WTC11 (cell line): ENCODE measurements at regions not wholly inside any gene's neighbourhood (a gene's known extent, or its start where the extent isn't known, plus 50 kb on each side); places are given as distances from the start of the nearest gene placed in this dataset.

Experiments used
- ATAC-seq: fragments of 200-7000 bp; cut with Tn5 transposase; 2 replicates; pipeline ENCODE4 v1.10.0; 2021; ENCODE audit warnings: mild to moderate bottlenecking, moderate library complexity
- CTCF ChIA-PET: fragments of 300-600 bp; sonication (Branson Sonifier 250); formaldehyde crosslinking; loops from one replicate; lab custom pipeline; 2021; ENCODE audit warnings: antibody characterized with exemption; lab: Charles Lee
- POLR2A ChIA-PET: fragments of 350-600 bp; sonication (Branson Sonifier 250); formaldehyde crosslinking; loops from one replicate; lab custom pipeline; 2021; ENCODE audit warnings: antibody characterized with exemption; lab: Charles Lee
- DNase-seq: peaks from one replicate; pipeline ENCODE4 v3.0.0; 2021; ENCODE audit warnings: low spot score
- H3K27ac Mint-ChIP-seq: 2 replicates; pipeline ENCODE4 v1.8.0; 2021; ENCODE audit warnings: mixed read lengths
- H3K27me3 Mint-ChIP-seq: 2 replicates; pipeline ENCODE4 v1.8.0; 2021; ENCODE audit warnings: low read depth, mild to moderate bottlenecking, moderate library complexity, mixed read lengths
- H3K36me3 Mint-ChIP-seq: 2 replicates; pipeline ENCODE4 v1.8.0; 2021; ENCODE audit warnings: mixed read lengths
- H3K4me1 Mint-ChIP-seq: 2 replicates; pipeline ENCODE4 v1.8.0; 2022; ENCODE audit warnings: mixed read lengths
- H3K4me3 Mint-ChIP-seq: 2 replicates; pipeline ENCODE4 v1.8.0; 2021; ENCODE audit warnings: mild to moderate bottlenecking, moderate library complexity, mixed read lengths
- H3K9me3 Mint-ChIP-seq: 2 replicates; pipeline ENCODE4 v1.8.0; 2021; ENCODE audit warnings: mixed read lengths
- CREB1 ChIP-seq: sonication (generic); formaldehyde crosslinking; IDR thresholded peaks from 2 replicates; pipeline ENCODE4 v1.8.0; 2023; ENCODE audit warnings: mild to moderate bottlenecking, missing genetic modification reagents
- FOXJ3 ChIP-seq: sonication (generic); formaldehyde crosslinking; IDR thresholded peaks from 2 replicates; pipeline ENCODE4 v1.9.0; 2021; ENCODE audit warnings: missing genetic modification reagents, mild to moderate bottlenecking, borderline replicate concordance
- FOXK1 ChIP-seq: sonication (generic); formaldehyde crosslinking; IDR thresholded peaks from 2 replicates; pipeline ENCODE4 v1.8.0; 2022; ENCODE audit warnings: mild to moderate bottlenecking, moderate library complexity, missing genetic modification reagents
- IRF2 ChIP-seq: sonication (generic); formaldehyde crosslinking; IDR thresholded peaks from 2 replicates; pipeline ENCODE4 v1.8.0; 2022; ENCODE audit warnings: low read depth, missing genetic modification reagents, borderline replicate concordance
- NFATC4 ChIP-seq: fragments of 250-450 bp; sonication (Bioruptor Pico); IDR thresholded peaks from 2 replicates; pipeline ENCODE4 v1.9.0; 2021; ENCODE audit warnings: mild to moderate bottlenecking
- SOX15 ChIP-seq: fragments of 250-450 bp; sonication (Bioruptor Pico); IDR thresholded peaks from 2 replicates; pipeline ENCODE4 v1.9.0; 2021; ENCODE audit warnings: mild to moderate bottlenecking
- TEAD4 ChIP-seq: sonication (generic); formaldehyde crosslinking; IDR thresholded peaks from 2 replicates; pipeline ENCODE4 v1.8.0; 2022; ENCODE audit warnings: mild to moderate bottlenecking, missing genetic modification reagents
- ZNF138 ChIP-seq: sonication (generic); formaldehyde crosslinking; conservative IDR thresholded peaks from 2 replicates; pipeline ENCODE4 v1.8.1; 2022; ENCODE audit warnings: mild to moderate bottlenecking, moderate library complexity, missing genetic modification reagents
- ZNF396 ChIP-seq: fragments of 250-450 bp; sonication (Bioruptor Pico); IDR thresholded peaks from 2 replicates; pipeline ENCODE4 v1.8.0; 2021; ENCODE audit warnings: mild to moderate bottlenecking, moderate library complexity, borderline replicate concordance
- ZNF671 ChIP-seq: fragments of 250-450 bp; sonication (Bioruptor Pico); IDR thresholded peaks from 2 replicates; pipeline ENCODE4 v1.8.0; 2021; ENCODE audit warnings: mild to moderate bottlenecking
- TF ChIP-seq, protein P1 (sequence below): sonication (generic); formaldehyde crosslinking; IDR thresholded peaks from 2 replicates; pipeline ENCODE4 v1.8.1; 2022; ENCODE audit warnings: low read depth, mild to moderate bottlenecking, moderate library complexity, missing genetic modification reagents, borderline replicate concordance
- TF ChIP-seq, protein P2 (sequence below): fragments of 250-450 bp; sonication (Bioruptor Pico); IDR thresholded peaks from 2 replicates; pipeline ENCODE4 v1.9.0; 2021; ENCODE audit warnings: moderate library complexity, mild to moderate bottlenecking, inconsistent platforms, borderline replicate concordance
- TF ChIP-seq, protein P3 (sequence below): fragments of 250-450 bp; sonication (Bioruptor Pico); IDR thresholded peaks from 2 replicates; pipeline ENCODE4 v1.9.0; 2021; ENCODE audit warnings: mild to moderate bottlenecking
- TF ChIP-seq, protein P4 (sequence below): fragments of 250-450 bp; sonication (Bioruptor Pico); IDR thresholded peaks from 2 replicates; pipeline ENCODE4 v1.8.0; 2021; ENCODE audit warnings: mild to moderate bottlenecking
- TF ChIP-seq, protein P5 (sequence below): sonication (generic); formaldehyde crosslinking; IDR thresholded peaks from 2 replicates; pipeline ENCODE4 v1.8.1; 2023; ENCODE audit warnings: mild to moderate bottlenecking, missing genetic modification reagents, moderate library complexity
- TF ChIP-seq, protein P6 (sequence below): sonication (generic); formaldehyde crosslinking; IDR thresholded peaks from 2 replicates; pipeline ENCODE4 v1.8.0; 2023; ENCODE audit warnings: missing genetic modification reagents, mild to moderate bottlenecking, borderline replicate concordance
- TF ChIP-seq, protein P7 (sequence below): fragments of 250-450 bp; sonication (Bioruptor Pico); IDR thresholded peaks from 2 replicates; pipeline ENCODE4 v1.9.0; 2021; ENCODE audit warnings: mild to moderate bottlenecking

DNA sequence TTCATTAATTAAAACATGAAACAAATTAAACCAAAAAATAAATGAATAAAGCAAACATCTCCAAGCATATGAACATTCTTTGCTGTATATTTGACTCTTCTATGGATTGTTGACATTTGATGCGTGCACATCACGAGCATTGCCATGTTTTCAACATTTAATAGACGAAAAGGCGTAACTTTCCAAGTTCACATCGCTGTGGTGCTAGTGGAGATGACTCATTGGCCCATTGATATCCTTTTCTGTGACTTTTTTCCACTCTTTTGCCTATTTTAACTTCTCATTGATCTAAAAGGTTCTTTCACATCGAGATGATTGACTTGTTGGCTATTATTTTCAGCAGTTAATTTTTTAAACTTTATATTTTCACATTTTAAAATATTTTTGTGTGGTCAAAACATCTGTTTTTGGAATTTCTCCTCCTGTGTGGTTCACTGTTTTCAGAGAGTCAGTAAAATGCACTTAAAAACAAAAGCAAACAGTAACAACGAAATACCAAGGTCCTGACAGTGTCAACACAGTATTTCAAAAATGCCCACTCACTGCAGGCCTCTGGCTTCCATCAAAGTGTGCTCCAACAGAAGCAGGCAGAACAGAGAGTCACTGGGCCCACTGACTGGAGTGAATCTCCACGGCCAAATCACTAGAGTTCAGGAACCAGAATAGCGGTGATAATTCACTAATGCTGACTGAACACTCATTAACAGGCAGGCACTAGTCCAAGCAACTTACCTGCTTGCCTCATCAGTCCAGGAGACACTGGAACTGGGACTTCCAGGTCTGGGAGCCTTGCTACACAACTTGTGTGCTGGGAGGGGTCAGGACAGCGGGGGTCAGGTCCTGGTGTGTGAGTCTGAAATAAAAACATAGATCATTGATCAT lies 372.2 kb upstream of the SMIM21 start:
- ATAC-seq (no peak), DNase-seq (no peak)
- Mint-ChIP-seq H3K36me3 (no peaks in the 10 kb centered on the region), H3K4me1 (peaks cover 5% of the 10 kb centered on the region), H3K4me3 (no peak overlapping the region), H3K27me3 (no peaks in the 10 kb centered on the region), H3K27ac (no peak overlapping the region), H3K9me3 (peaks cover 5% of the 10 kb centered on the region; the same call in 1 of the 2 replicates)
- POLR2A ChIA-PET = no interaction called here
- CTCF ChIA-PET = no interaction called here
- TF ChIP-seq, protein P1, sequence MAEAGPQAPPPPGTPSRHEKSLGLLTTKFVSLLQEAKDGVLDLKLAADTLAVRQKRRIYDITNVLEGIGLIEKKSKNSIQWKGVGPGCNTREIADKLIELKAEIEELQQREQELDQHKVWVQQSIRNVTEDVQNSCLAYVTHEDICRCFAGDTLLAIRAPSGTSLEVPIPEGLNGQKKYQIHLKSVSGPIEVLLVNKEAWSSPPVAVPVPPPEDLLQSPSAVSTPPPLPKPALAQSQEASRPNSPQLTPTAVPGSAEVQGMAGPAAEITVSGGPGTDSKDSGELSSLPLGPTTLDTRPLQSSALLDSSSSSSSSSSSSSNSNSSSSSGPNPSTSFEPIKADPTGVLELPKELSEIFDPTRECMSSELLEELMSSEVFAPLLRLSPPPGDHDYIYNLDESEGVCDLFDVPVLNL (CRISPR knock-in tag) = no peak
- no peak for TF ChIP-seq ZNF396
- TF ChIP-seq NFATC4 (CRISPR knock-in tag) = no peak
- TF ChIP-seq, protein P2, sequence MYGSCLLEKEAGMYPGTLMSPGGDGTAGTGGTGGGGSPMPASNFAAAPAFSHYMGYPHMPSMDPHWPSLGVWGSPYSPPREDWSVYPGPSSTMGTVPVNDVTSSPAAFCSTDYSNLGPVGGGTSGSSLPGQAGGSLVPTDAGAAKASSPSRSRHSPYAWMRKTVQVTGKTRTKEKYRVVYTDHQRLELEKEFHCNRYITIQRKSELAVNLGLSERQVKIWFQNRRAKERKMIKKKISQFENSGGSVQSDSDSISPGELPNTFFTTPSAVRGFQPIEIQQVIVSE = no peak
- TF ChIP-seq TEAD4 = no peak
- TF ChIP-seq ZNF671 (CRISPR knock-in tag) = no peak
- TF ChIP-seq, protein P3, sequence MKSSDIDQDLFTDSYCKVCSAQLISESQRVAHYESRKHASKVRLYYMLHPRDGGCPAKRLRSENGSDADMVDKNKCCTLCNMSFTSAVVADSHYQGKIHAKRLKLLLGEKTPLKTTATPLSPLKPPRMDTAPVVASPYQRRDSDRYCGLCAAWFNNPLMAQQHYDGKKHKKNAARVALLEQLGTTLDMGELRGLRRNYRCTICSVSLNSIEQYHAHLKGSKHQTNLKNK (CRISPR knock-in tag) = no peak
- no peak for TF ChIP-seq CREB1 (CRISPR knock-in tag)
- TF ChIP-seq, protein P4, sequence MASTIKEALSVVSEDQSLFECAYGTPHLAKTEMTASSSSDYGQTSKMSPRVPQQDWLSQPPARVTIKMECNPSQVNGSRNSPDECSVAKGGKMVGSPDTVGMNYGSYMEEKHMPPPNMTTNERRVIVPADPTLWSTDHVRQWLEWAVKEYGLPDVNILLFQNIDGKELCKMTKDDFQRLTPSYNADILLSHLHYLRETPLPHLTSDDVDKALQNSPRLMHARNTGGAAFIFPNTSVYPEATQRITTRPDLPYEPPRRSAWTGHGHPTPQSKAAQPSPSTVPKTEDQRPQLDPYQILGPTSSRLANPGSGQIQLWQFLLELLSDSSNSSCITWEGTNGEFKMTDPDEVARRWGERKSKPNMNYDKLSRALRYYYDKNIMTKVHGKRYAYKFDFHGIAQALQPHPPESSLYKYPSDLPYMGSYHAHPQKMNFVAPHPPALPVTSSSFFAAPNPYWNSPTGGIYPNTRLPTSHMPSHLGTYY = no peak

DNA sequence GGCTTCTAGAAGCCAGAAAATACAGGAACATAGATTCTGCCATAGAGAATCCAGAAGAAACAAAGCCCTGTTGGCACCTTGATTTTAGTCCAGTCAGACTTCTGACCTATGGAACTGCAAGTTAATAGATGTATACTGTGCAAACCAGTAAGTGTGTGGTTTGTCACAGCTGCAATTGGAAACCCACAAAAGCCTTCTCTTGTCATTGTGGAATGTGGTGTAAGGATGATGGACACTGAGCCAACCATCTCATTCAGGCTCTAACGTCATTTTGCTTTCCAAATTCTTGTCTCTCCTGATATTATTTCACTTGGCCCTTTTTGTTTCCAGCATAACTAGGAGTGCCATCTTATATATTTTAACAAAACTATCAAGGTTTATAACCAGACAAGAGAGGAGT lies 369.5 kb upstream of the SMIM21 start:
- Mint-ChIP-seq H3K9me3 (peaks cover 24% of the 10 kb centered on the region), H3K36me3 (peaks cover 6% of the 10 kb centered on the region; the same call in 1 of the 2 replicates), H3K4me3 (no peak overlapping the region), H3K4me1 (peaks cover 4% of the 10 kb centered on the region), H3K27ac (no peak overlapping the region), H3K27me3 (no peaks in the 10 kb centered on the region)
- ATAC-seq = no peak
- CTCF ChIA-PET = no interaction called here
- TF ChIP-seq, protein P5, sequence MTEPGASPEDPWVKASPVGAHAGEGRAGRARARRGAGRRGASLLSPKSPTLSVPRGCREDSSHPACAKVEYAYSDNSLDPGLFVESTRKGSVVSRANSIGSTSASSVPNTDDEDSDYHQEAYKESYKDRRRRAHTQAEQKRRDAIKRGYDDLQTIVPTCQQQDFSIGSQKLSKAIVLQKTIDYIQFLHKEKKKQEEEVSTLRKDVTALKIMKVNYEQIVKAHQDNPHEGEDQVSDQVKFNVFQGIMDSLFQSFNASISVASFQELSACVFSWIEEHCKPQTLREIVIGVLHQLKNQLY = no peak
- TF ChIP-seq FOXJ3 (CRISPR knock-in tag) = no peak
- POLR2A ChIA-PET = no interaction called here
- no peak for DNase-seq

DNA sequence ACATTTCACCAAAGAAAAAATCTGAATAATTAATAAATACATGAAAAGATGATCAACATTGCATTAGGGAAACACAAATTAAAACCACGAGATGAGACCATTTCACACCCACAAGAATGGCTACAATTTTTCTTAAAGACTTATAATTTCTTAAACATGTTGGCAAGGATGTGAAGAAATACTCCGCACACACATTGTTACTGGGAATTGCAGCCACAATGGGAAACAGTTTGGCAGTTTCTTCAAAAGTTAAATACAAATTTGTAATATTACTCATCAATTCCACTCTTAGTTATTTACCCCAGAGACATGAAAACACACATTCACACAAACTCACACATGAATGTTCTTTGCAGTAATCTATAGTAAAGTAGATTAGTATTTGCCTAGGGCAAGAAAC lies 363.3 kb upstream of the SMIM21 start:
- ATAC-seq = no peak

More for the DNA sequence above, 363.3 kb upstream of the SMIM21 start:
- no peak for DNase-seq
- CTCF ChIA-PET = no interaction called here
- Mint-ChIP-seq H3K27me3 (no peaks in the 10 kb centered on the region; the same call in 1 of the 2 replicates), H3K4me1 (no peaks in the 10 kb centered on the region), H3K9me3 (peaks cover 22% of the 10 kb centered on the region), H3K36me3 (peaks cover 6% of the 10 kb centered on the region; the same call in 1 of the 2 replicates), H3K27ac (no peak overlapping the region), H3K4me3 (no peak overlapping the region)
- TF ChIP-seq NFATC4 (CRISPR knock-in tag) (no peak), SOX15 (CRISPR knock-in tag) (no peak), TEAD4 (no peak), ZNF138 (no peak), FOXK1 (CRISPR knock-in tag) (no peak), ZNF671 (CRISPR knock-in tag) (no peak), IRF2 (no peak)
- TF ChIP-seq, protein P6, sequence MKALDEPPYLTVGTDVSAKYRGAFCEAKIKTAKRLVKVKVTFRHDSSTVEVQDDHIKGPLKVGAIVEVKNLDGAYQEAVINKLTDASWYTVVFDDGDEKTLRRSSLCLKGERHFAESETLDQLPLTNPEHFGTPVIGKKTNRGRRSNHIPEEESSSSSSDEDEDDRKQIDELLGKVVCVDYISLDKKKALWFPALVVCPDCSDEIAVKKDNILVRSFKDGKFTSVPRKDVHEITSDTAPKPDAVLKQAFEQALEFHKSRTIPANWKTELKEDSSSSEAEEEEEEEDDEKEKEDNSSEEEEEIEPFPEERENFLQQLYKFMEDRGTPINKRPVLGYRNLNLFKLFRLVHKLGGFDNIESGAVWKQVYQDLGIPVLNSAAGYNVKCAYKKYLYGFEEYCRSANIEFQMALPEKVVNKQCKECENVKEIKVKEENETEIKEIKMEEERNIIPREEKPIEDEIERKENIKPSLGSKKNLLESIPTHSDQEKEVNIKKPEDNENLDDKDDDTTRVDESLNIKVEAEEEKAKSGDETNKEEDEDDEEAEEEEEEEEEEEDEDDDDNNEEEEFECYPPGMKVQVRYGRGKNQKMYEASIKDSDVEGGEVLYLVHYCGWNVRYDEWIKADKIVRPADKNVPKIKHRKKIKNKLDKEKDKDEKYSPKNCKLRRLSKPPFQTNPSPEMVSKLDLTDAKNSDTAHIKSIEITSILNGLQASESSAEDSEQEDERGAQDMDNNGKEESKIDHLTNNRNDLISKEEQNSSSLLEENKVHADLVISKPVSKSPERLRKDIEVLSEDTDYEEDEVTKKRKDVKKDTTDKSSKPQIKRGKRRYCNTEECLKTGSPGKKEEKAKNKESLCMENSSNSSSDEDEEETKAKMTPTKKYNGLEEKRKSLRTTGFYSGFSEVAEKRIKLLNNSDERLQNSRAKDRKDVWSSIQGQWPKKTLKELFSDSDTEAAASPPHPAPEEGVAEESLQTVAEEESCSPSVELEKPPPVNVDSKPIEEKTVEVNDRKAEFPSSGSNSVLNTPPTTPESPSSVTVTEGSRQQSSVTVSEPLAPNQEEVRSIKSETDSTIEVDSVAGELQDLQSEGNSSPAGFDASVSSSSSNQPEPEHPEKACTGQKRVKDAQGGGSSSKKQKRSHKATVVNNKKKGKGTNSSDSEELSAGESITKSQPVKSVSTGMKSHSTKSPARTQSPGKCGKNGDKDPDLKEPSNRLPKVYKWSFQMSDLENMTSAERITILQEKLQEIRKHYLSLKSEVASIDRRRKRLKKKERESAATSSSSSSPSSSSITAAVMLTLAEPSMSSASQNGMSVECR (CRISPR knock-in tag) = no peak
- TF ChIP-seq, protein P7, sequence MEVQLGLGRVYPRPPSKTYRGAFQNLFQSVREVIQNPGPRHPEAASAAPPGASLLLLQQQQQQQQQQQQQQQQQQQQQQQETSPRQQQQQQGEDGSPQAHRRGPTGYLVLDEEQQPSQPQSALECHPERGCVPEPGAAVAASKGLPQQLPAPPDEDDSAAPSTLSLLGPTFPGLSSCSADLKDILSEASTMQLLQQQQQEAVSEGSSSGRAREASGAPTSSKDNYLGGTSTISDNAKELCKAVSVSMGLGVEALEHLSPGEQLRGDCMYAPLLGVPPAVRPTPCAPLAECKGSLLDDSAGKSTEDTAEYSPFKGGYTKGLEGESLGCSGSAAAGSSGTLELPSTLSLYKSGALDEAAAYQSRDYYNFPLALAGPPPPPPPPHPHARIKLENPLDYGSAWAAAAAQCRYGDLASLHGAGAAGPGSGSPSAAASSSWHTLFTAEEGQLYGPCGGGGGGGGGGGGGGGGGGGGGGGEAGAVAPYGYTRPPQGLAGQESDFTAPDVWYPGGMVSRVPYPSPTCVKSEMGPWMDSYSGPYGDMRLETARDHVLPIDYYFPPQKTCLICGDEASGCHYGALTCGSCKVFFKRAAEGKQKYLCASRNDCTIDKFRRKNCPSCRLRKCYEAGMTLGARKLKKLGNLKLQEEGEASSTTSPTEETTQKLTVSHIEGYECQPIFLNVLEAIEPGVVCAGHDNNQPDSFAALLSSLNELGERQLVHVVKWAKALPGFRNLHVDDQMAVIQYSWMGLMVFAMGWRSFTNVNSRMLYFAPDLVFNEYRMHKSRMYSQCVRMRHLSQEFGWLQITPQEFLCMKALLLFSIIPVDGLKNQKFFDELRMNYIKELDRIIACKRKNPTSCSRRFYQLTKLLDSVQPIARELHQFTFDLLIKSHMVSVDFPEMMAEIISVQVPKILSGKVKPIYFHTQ (CRISPR knock-in tag) = no peak
- POLR2A ChIA-PET = no interaction called here
